Right lobe of liver (tissue), 4 donors: ENCODE measurements at regions not wholly inside any gene's neighbourhood (a gene's known extent, or its start where the extent isn't known, plus 50 kb on each side); places are given as distances from the start of the nearest gene placed in this dataset.

Experiments
- CTCF ChIP-seq, 4 donors: fragments of 200-600 bp in 3 of 4; fragments of 450-650 bp in 1 of 4; IDR thresholded peaks; one replicate each; pipeline versions ENCODE4 v1.5.1 to v1.8.0; 2016 to 2022; ENCODE audit warnings: antibody characterized with exemption in 4 of 4, mild to moderate bottlenecking in 2 of 4
- POLR2A ChIP-seq: fragments of 450-650 bp; IDR thresholded peaks from one replicate; pipeline ENCODE4 v1.6.1; 2017; ENCODE audit warnings: antibody characterized with exemption, mild to moderate bottlenecking
- donor health status: DM: no; HTN: no; CAD: no.
- donor health status: DM: no; HTN: no; CAD: no.
- donor health status: DM: no; HTN: yes; CAD: no.

GRCh38 chr12:42957136-42957535 lies 367.6 kb upstream of the PRICKLE1 start:
- TF ChIP-seq POLR2A: no peak
- TF ChIP-seq CTCF (IDR thresholded peaks at IDR 0.05): no peak
